ENCODE measurements at regions not wholly inside any gene's neighbourhood (a gene's known extent, or its start where the extent isn't known, plus 50 kb on each side); places are given as distances from the start of the nearest gene placed in this dataset.

GRCh38 chr2:142445023-142445422 lies 314.2 kb upstream of the LRP1B start:
- Histone ChIP-seq H4K20me1 (ENCODE audit: control insufficient read depth, insufficient read depth, low read length, poor library complexity, severe bottlenecking) (no peaks in the 10 kb centered on the region), H3K9me3 (ENCODE audit: control extremely low read depth in 1 of 3, control insufficient read depth in 2 of 3, insufficient read depth in 1 of 3, low read length in 2 of 3) (peaks cover 0 to 1% (median 0%) of the 10 kb centered on the region in 3 donors), H3K36me3 (replicated peaks in 1 of 2; ENCODE audit: control extremely low read depth in 1 of 2, control insufficient read depth in 1 of 2, extremely low read depth in 1 of 2, insufficient read depth in 2 of 2, low read length in 1 of 2) (no peaks in the 10 kb centered on the region), H3K27ac (ENCODE audit: low read length in 2 of 2) (no peak overlapping the region), H3K4me3 (ENCODE audit: control extremely low read depth in 1 of 5, extremely low read depth in 1 of 5, insufficient read depth in 1 of 5, low read depth in 2 of 5, low read length in 4 of 5) (no peak overlapping the region), H3K79me2 (ENCODE audit: control insufficient read depth, insufficient read depth, low read length) (no peaks in the 10 kb centered on the region), H3K4me1 (ENCODE audit: control insufficient read depth in 2 of 2, insufficient read depth in 2 of 2, low read length in 2 of 2) (no peaks in the 10 kb centered on the region), H3K4me2 (replicated peaks; ENCODE audit: low read depth, low read length, poor library complexity, severe bottlenecking) (no peak overlapping the region), H3K27me3 (replicated peaks in 1 of 4; ENCODE audit: control extremely low read depth in 1 of 4, control insufficient read depth in 3 of 4, insufficient read depth in 4 of 4, low read length in 3 of 4) (no peaks in the 10 kb centered on the region), H2AFZ (ENCODE audit: insufficient read depth, low read depth, low read length, poor library complexity, severe bottlenecking) (no peak overlapping the region), H3K9ac (ENCODE audit: low read length) (no peak overlapping the region)
- ChIA-PET POLR2A (no interaction called here), CTCF (no interaction called here)
- Mint-ChIP-seq H3K4me1 (no peaks in the 10 kb centered on the region), H3K27ac (no peak overlapping the region), H3K27me3 (no peaks in the 10 kb centered on the region), H3K9me3 (ENCODE audit: insufficient read depth) (no peaks in the 10 kb centered on the region), H3K4me3 (no peak overlapping the region)
- DNase-seq: no peak
- TF ChIP-seq CTCF (IDR thresholded peaks at IDR 0.05) (no peak), EZH2 (IDR thresholded peaks at IDR 0.05; ENCODE audit: borderline replicate concordance, insufficient read depth, low read depth, low read length, poor library complexity, severe bottlenecking) (no peak)
- intact Hi-C loops (cut with micrococcal nuclease): no loop called here
- WGBS (ENCODE audit: insufficient coverage): no CpG with 5 or more reads among the region's 2 CpGs
- ATAC-seq (ENCODE audit: low read depth): no peak

- H3K4me3 Mint-ChIP-seq: no peak overlapping the region
- Histone ChIP-seq H3K4me3 (ENCODE audit: control extremely low read depth in 1 of 5, extremely low read depth in 1 of 5, insufficient read depth in 1 of 5, low read depth in 2 of 5, low read length in 4 of 5) (no peak overlapping the region), H3K79me2 (ENCODE audit: control insufficient read depth, insufficient read depth, low read length) (no peaks in the 10 kb centered on the region), H4K20me1 (ENCODE audit: control insufficient read depth, insufficient read depth, low read length, poor library complexity, severe bottlenecking) (no peaks in the 10 kb centered on the region), H3K4me1 (ENCODE audit: control insufficient read depth in 2 of 2, insufficient read depth in 2 of 2, low read length in 2 of 2) (no peaks in the 10 kb centered on the region), H3K27me3 (replicated peaks in 1 of 4; ENCODE audit: control extremely low read depth in 1 of 4, control insufficient read depth in 3 of 4, insufficient read depth in 4 of 4, low read length in 3 of 4) (no peaks in the 10 kb centered on the region), H2AFZ (ENCODE audit: insufficient read depth, low read depth, low read length, poor library complexity, severe bottlenecking) (no peak overlapping the region), H3K4me2 (replicated peaks; ENCODE audit: low read depth, low read length, poor library complexity, severe bottlenecking) (no peak overlapping the region), H3K36me3 (replicated peaks in 1 of 2; ENCODE audit: control extremely low read depth in 1 of 2, control insufficient read depth in 1 of 2, extremely low read depth in 1 of 2, insufficient read depth in 2 of 2, low read length in 1 of 2) (no peaks in the 10 kb centered on the region), H3K9me3 (ENCODE audit: control extremely low read depth in 1 of 3, control insufficient read depth in 2 of 3, insufficient read depth in 1 of 3, low read length in 2 of 3) (no peaks in the 10 kb centered on the region), H3K9ac (ENCODE audit: low read length) (no peak overlapping the region), H3K27ac (ENCODE audit: low read length in 2 of 2) (no peak overlapping the region)
- TF ChIP-seq CTCF (IDR thresholded peaks at IDR 0.05) (no peak), EZH2 (IDR thresholded peaks at IDR 0.05; ENCODE audit: borderline replicate concordance, insufficient read depth, low read depth, low read length, poor library complexity, severe bottlenecking) (no peak)
- ATAC-seq (ENCODE audit: low read depth) (no peak), DNase-seq (no peak)
- intact Hi-C loops (cut with micrococcal nuclease): no loop called here
- H3K9me3 Mint-ChIP-seq (ENCODE audit: insufficient read depth): no peaks in the 10 kb centered on the region
- H3K27me3 Mint-ChIP-seq: no peaks in the 10 kb centered on the region
- POLR2A ChIA-PET: no interaction called here
- no peaks in the 10 kb centered on the region for H3K4me1 Mint-ChIP-seq
- no peak overlapping the region for H3K27ac Mint-ChIP-seq
- CTCF ChIA-PET: no interaction called here
- no CpG with 5 or more reads among the region's 3 CpGs for WGBS (ENCODE audit: insufficient coverage)
Measured at GRCh38 chr2:142435847-142436246, 305.0 kb upstream of the LRP1B start.

Data from B cell (primary cell).